Colonic mucosa (tissue), 4 donors: ENCODE measurements at regions not wholly inside any gene's neighbourhood (a gene's known extent, or its start where the extent isn't known, plus 50 kb on each side); places are given as distances from the start of the nearest gene placed in this dataset.

Experiments
- DNase-seq: peaks from one replicate; pipeline ENCODE4 v3.0.0-alpha.2; 2020
- H3K27ac ChIP-seq: fragments of 200-600 bp; one replicate; pipeline ENCODE4 v1.8.0; 2021
- H3K27me3 ChIP-seq: fragments of 200-600 bp; one replicate; pipeline ENCODE4 v1.8.0; 2021
- H3K36me3 ChIP-seq: fragments of 200-600 bp; one replicate; pipeline ENCODE4 v1.8.0; 2021
- H3K4me1 ChIP-seq: fragments of 200-600 bp; one replicate; pipeline ENCODE4 v1.8.0; 2021; ENCODE audit warnings: mild to moderate bottlenecking
- H3K4me3 ChIP-seq: fragments of 200-600 bp; one replicate; pipeline ENCODE4 v1.8.0; 2021
- H3K9ac ChIP-seq, 2 donors: one replicate each; pipeline ENCODE4 v1.7.0; 2013; ENCODE audit warnings: control low read depth in 2 of 2, low read depth in 2 of 2, low read length in 2 of 2
- H3K9me3 ChIP-seq: fragments of 200-600 bp; one replicate; pipeline ENCODE4 v1.8.0; 2021
- intact Hi-C: fragments of 100-400 bp; cut with DNase I; formaldehyde crosslinking; loops from one replicate; pipeline ENCODE4 v1.14.1; 2022
- TF ChIP-seq, protein P1 (sequence below): fragments of 200-600 bp; IDR thresholded peaks from one replicate; pipeline ENCODE4 v1.8.0; 2022; ENCODE audit warnings: antibody characterized with exemption, mild to moderate bottlenecking
- donor health status: healthy.
- donor health status: DM: no; HTN: no; CAD: no.
- donor health status: DM: no; HTN: no; CAD: no.

DNA sequence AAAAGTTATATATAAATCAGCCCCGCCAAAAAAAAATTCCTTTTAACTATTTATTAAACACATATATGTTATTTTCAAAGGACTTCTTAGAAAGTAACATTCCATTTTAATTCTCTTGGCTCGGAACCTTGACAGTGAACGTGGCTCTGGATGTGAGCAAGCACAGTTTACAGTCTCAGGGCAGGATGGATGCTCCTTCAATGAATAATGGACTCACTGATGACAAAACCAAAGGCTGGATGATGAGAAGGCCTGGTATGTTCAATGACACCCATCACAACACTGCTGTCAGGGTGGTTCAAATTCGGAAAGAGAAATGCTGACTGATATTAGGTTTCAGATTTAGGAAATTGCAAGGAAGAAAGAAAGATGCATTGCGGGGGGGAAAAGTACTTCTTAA lies 148.8 kb downstream of the SIPA1L2 start:
- H3K4me3 ChIP-seq: no peak overlapping the region
- no peak for DNase-seq
- H3K9ac ChIP-seq: no peak overlapping the region
- intact Hi-C loops: no loop called here
- H3K36me3 ChIP-seq: no peaks in the 10 kb centered on the region
- no peaks in the 10 kb centered on the region for H3K9me3 ChIP-seq
- TF ChIP-seq, protein P1, sequence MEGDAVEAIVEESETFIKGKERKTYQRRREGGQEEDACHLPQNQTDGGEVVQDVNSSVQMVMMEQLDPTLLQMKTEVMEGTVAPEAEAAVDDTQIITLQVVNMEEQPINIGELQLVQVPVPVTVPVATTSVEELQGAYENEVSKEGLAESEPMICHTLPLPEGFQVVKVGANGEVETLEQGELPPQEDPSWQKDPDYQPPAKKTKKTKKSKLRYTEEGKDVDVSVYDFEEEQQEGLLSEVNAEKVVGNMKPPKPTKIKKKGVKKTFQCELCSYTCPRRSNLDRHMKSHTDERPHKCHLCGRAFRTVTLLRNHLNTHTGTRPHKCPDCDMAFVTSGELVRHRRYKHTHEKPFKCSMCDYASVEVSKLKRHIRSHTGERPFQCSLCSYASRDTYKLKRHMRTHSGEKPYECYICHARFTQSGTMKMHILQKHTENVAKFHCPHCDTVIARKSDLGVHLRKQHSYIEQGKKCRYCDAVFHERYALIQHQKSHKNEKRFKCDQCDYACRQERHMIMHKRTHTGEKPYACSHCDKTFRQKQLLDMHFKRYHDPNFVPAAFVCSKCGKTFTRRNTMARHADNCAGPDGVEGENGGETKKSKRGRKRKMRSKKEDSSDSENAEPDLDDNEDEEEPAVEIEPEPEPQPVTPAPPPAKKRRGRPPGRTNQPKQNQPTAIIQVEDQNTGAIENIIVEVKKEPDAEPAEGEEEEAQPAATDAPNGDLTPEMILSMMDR: no peak
- H3K27ac ChIP-seq: no peak overlapping the region
- no peaks in the 10 kb centered on the region for H3K4me1 ChIP-seq
- no peaks in the 10 kb centered on the region for H3K27me3 ChIP-seq

DNA sequence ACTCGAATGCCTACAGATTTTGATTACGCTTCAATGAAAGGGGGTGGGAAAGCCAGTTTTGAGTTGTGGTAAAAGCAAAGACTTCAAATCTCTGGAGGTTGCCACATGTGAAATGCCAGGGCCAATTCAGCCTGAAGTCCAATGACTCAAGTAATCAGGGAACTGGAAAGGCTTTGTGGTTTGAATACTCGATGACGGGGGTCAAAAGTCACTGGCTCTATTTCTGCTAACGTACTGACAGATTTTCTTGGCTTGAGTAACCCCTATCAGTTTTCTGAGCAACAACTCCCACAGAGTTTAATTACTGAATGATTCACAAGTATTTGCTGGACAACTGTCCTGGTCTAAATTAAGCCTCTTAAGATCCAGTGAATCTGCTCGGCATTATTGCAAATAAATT lies 152.2 kb downstream of the SIPA1L2 start:
- Histone ChIP-seq H3K4me3 (no peak overlapping the region), H3K4me1 (no peaks in the 10 kb centered on the region), H3K36me3 (no peaks in the 10 kb centered on the region), H3K27me3 (no peaks in the 10 kb centered on the region), H3K9me3 (no peaks in the 10 kb centered on the region), H3K27ac (no peak overlapping the region), H3K9ac (no peak overlapping the region)
- intact Hi-C loops: loop anchor here (10.0 kb wide), 1 partner anchor 137 kb away; no protein-coding TSS in a partner anchor
- TF ChIP-seq, protein P1: no peak
- DNase-seq: no peak

DNA sequence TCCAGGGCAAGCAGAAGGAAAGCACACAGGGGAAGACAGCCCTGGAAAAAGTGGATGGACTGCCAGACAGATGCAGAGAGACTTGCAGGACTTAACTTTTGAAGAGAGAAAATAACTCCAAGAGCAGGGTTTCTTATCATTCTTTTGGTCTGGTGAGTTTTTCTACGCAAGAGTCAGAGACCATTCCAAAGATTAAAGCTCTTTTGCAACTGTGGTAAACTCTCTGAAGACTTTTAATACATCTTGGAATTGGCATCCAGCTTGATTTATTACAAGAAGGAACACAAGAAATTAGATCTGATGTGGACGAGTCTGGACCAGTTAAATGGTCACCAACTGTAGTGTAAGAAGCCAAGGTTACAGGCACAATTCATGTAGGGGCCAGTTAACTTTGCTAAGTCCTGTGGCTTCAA lies 153.4 kb downstream of the SIPA1L2 start:
- intact Hi-C loops: loop anchor here (10.0 kb wide), 1 partner anchor 138 kb away; no protein-coding TSS in a partner anchor
- H3K27ac ChIP-seq: no peak overlapping the region
- no peaks in the 10 kb centered on the region for H3K27me3 ChIP-seq
- no peaks in the 10 kb centered on the region for H3K36me3 ChIP-seq
- TF ChIP-seq, protein P1: no peak
- no peak overlapping the region for H3K4me3 ChIP-seq
- no peaks in the 10 kb centered on the region for H3K9me3 ChIP-seq
- H3K4me1 ChIP-seq: no peaks in the 10 kb centered on the region
- H3K9ac ChIP-seq: no peak overlapping the region
- no peak for DNase-seq

DNA sequence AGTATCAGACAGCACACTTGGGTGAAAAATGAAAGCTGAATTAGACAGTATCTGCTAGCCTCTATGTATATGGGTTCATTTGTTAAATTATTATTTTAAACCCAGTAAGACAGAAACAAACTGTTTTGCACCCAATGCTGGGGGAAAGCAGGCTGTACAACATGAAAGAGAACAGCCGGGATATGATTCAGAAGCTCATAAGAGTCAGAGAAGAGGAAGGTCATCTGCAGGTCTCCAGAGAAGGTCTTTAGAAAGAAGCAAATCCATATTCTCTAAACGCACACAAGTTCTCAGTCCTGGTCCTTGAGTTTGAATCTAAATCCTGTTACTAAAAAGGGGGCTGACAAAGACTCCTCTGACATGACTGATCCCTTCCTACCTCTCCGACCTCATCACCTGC lies 155.1 kb downstream of the SIPA1L2 start:
- no peak overlapping the region for H3K27ac ChIP-seq
- TF ChIP-seq, protein P1: no peak
- H3K36me3 ChIP-seq: no peaks in the 10 kb centered on the region
- no peak for DNase-seq
- intact Hi-C loops: loop anchor here (10.0 kb wide), 1 partner anchor 140 kb away; no protein-coding TSS in a partner anchor
- H3K4me1 ChIP-seq: no peaks in the 10 kb centered on the region
- H3K27me3 ChIP-seq: no peaks in the 10 kb centered on the region
- H3K4me3 ChIP-seq: no peak overlapping the region
- no peaks in the 10 kb centered on the region for H3K9me3 ChIP-seq
- H3K9ac ChIP-seq: no peak overlapping the region

DNA sequence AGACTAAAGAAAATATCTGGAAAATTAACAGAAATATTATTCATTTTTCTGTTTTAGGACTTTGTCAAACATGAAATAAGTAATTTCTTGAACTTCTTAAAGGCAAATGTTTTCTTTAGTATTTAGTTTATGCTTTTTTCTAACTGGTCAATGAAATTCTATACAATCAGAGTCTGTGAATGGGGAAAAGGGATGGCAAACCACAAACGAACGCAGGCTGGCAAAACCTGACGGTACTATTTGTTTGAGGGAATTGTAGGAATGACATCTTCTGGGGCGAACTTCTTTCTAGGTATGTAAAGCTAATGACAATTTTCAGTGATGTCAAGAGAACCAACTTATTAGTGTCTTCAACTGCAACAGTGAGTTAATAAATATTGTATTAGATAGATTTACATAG lies 156.0 kb downstream of the SIPA1L2 start:
- intact Hi-C loops: loop anchor here (10.0 kb wide), 1 partner anchor 141 kb away; no protein-coding TSS in a partner anchor

More for the DNA sequence above, 156.0 kb downstream of the SIPA1L2 start:
- H3K9ac ChIP-seq: no peak overlapping the region
- no peak for DNase-seq
- H3K4me3 ChIP-seq: no peak overlapping the region
- TF ChIP-seq, protein P1: no peak
- no peak overlapping the region for H3K27ac ChIP-seq
- no peaks in the 10 kb centered on the region for H3K9me3 ChIP-seq
- no peaks in the 10 kb centered on the region for H3K4me1 ChIP-seq
- no peaks in the 10 kb centered on the region for H3K36me3 ChIP-seq
- no peaks in the 10 kb centered on the region for H3K27me3 ChIP-seq
